Midbrain (tissue), 1 donor: ENCODE measurements at regions not wholly inside any gene's neighbourhood (a gene's known extent, or its start where the extent isn't known, plus 50 kb on each side); places are given as distances from the start of the nearest gene placed in this dataset.
A peak's percentile ranks its signal among the peaks of the same experiment; 100 is the strongest.
"Not testable (repeated sequence)": the region's sequence is repeated elsewhere in the genome, so short reads cannot be mapped to it uniquely, and the experiment has no call there.

Source experiments
- DNase-seq: peaks from one replicate; lab custom pipeline; 2025; lab: John Stamatoyannopoulos, UW

DNA sequence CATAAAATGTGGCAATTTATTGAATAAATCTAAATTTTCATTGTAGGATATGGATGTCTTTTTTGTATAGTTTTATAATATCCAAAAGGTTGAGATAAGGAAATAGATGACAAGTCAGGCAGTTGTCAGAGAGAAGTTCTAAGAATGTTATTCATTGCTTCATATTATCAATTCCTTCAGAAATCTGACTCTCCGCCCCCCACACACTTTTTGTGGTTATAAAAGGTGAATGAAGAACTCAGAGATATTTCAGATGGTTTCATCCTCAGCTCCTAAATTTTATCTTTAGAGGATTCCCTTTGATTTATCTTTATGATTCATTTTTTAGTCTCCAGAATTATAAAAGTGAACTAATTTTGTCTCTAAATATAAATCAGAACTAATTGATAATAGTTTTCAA lies 136.1 kb upstream of the NOX3 start:
- no peak for DNase-seq

DNA sequence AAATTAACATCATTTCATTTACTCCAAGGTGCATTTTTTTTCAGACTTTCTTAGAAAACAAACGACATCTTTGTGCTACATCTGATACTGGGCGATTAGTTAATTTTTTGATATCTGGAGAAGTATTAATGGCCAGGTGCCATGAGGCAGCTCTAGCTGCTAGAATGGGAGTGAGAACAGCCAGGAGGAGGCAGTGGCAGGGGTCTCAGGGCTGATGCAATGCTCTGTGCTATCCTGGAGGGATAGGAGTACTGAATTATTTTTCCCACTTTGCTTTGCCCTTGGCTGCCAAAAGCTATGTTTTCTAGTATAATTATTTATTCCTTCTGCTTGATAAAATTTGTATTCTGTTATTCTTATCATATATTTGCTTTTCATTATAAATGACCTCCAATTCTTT lies 133.6 kb upstream of the NOX3 start:
- no peak for DNase-seq

DNA sequence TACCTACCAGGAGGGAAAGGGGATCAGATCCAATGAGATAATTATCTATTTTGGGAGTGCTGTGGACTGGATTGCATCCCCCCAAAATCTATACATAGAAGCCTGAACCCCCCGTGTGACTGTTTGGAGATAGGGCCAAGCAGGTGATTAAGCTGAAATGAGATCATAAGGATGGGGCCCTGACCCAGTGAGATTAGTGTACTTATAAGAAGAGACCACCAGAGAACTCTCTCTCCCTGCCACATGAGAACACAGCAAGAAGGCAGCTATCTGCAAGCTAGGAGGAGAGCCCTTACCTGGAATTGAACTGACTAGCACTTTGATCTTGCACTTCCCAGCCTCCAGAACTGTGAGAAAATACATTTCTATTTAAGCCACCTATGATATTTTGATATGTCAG lies 132.2 kb upstream of the NOX3 start:
- DNase-seq: no peak

DNA sequence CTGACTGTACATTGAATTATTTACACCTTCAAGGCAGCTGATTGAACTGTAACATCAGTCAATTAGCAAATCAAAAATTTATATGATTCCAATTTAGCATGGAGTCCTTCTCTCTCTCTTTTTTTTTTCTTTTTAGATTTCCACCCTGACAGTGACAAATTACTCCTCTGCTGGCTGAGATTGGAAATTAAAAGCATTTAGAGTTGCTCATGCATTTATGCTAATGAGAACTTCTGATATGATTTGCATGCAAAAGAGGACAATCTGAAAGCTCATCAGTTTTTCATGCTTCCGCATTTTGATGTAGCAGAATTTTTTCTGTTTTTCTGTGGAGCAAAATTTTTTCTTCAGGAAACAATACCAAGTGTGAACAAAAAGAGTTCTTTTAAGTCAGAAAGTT lies 130.5 kb upstream of the NOX3 start:
- DNase-seq: no peak

DNA sequence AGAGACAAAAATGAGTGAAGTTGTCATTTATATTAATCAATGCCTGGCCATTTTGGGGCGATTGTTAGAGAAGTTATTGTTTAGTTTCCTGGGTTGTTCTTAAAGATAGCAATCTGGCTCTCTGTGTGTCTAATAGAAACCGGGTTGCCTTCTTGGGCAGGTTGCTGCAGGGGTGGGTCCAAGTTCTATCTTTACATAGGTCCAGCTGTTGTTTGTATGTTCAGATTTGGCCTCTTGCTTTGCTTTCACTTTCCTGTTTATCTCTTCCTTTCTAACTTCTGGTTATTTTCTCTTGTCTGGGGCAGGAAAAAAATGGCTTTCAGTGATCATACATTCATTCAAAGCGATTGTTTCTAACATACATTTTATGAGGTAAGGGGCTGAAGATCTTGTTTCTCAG lies 128.4 kb upstream of the NOX3 start:
- DNase-seq: no peak

DNA sequence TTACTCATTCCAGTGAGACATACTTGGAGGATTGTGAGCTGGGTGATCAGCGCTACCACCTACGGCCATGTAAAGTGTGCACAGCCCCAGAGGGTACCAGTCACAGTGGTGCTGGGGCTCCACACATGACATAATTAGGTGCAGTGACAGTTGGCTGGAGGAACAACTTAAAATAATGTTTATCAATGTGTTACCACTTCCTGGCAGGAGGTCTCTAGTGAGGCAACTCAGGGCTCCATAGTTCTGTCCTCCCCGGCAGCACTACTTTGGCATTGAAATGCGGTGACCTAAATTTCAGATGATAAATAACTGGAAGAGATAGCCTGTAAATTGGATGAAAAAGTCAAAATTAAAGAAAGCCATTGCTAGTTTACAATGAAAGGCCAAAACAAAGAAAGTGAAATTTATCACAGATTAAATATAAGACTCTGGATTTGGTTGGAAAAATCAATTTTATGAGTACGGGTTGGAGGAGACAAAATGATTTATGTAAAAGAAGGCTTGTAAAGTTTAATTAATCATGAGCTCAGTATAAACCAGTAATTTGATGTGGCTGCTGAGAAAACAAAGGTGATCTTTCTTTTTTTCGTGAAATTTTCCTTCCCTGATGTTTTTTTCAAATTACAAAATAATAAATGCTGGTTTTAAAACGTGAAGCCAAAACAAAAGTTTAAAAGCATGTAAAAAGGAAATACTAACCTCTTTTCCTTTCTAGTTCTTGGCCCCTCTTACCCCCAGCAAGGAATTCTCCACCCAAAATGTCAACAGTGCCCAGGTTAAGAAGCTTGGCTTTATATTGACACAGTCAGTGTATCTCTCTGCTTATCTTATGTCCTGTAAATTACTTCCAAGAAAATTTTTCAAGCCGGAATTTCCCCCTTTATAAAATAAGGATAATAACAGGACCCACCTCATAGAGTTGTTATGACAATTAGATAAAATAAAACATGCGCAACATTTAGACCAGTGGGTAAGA lies 126.7 kb upstream of the NOX3 start:
- no peak for DNase-seq

DNA sequence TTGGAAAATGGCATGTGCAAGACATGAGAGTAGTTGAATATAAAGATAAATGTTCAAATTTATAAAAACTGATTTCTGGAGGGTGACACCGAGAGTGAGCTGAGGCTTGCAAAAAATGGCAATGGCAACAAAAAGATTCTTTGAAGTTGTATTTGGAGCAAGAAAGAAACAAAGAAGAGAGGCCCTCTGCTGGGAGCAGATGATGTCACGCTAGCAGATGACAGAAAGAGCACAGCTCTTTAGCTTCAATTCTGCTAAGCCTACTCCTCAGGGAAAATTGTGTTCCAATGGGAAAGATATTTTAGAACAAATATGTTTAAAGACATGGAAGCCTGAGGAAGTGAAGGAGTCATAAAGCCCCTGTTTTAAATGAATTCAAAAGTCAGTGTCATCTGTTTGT lies 125.3 kb upstream of the NOX3 start:
- DNase-seq: no peak

DNA sequence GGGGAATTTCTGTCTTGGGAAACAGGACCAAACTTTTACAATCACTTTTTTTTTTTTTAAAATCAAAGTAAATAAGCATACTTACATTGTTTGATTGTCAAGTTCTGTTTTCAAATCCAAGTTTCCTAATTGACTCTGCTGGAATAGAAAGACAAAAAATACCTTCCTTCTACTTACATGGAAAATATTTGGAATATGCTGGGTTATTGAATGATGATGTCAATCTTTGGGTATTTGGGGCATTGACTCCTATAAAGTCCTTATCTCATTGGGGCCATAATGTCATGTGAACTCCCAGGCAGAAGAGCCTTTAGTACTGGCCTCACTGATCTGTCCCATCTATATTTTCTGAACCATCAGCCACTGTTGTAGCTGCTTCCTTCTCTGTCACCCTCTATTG lies 122.6 kb upstream of the NOX3 start:
- DNase-seq: no peak

DNA sequence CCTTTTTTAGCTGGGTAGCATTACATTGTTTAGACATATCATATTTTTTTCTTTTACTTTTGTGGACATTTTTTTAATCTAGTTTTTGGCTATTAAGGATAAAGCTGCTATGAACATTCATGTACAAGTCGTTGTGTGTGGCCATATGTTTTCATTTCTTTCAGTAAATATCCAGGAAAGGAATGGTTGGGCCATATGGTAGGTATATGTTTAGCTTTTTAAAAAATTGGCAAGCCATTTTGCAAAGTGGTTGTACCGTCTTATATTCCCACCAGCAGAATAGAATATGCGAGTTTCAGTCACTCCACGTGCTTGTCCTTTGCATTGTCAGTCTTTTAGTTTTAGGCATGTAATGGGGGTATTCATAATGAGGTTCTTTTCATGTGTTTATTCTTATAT lies 106.3 kb upstream of the NOX3 start:
- DNase-seq: no peak

DNA sequence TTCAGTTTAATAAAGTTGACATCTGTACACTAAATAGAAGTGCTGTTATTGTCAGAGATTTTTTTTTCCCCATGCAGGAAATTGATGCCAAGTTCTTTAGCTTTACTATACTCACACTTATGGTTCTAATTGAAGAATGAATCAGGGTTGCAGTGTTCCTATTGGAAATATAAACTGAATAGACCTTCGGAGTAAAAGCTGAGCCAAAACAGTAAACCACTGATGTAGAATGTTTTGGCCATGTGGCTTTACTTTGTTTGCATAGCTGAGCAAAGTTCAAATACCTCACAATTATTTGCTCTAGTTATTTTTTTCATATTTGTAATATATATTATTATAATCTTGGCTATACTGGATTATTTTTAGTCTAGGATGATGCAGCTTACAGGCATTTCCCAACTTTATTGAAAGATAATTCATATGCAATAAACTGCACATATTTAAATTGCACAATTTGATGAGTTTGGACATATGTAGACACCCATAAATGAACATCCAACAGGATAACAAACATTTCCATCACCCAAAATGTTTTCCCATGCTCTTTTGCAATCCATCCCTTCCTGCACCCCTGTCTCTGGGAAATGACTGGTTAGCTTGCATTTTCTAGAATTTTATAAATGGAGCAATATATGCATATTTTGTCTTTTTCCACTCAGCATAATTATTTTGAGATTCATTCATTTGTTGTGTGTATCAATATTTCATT lies 105.8 kb upstream of the NOX3 start:
- DNase-seq: no peak

DNA sequence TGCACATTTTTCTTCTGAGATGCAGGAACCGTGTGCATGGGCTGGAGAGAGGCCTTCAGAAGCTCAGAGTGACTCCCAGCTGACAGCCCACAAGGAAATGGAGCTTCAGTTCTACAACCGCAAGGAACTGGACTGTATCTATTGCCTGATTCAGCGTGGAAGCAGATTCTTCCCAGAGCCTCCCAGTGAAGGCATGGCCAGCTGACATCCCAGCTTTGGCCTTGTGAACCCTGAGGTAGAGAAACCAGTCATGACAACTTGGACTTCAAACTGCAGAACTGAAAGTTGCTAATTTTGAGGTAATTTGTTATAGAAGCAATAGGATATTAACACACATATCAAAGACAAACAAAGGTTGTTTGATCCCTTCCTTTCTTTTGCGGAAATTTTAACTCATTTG lies 94.3 kb upstream of the NOX3 start:
- DNase-seq: no peak

DNA sequence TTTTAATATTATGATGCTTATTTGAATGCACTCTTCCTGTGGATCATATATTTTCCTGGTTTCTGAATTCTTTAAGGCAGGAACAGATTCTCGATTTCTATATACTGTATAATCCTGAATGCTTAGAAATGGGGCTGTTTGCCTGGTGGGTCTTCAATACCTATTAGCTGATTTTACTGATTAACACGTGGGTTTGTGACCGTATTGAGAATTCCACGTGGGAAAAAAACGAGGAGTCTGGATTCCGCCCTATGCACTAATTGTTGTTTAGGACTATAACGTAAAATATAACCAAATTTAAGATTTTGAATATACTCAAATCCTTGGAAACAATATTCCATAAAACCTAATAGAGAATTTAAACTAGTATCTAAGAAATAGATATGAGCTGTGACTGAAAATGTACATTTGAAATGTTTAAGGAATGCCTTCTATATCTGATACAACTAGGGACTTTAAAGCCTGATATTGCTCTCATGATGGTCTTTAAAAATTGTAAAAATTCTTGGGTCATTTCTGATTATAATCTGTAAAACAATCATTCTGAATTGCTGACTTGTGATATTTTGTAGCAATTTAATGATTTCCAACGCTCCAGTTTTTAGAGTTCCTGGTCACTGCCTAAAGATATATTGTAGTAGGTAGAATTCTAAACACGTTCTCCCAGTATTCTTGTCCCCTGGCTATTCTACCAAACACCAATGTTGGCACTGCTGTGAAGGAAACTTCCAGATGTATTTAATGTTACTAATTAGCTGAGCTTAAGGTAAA lies 93.6 kb upstream of the NOX3 start:
- DNase-seq: no peak

DNA sequence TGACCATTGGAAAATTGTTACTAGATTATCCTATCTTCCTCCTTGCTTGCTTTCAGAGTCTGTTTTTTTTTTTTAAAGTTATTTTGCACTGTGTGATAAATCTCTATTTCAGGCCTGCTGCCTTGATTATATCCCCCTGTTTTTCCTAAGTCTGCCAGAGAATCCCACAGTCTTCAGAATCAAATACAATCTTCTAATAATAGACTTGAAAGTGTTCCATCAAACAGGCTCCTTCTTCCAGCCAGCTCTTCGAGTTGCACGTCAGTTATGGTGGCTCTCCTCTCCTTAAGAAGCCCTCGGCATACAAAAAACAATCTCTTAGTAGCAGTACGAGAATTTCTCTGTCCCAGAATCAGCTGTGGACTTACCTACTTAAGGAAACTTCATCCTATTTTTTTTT lies 92.9 kb upstream of the NOX3 start:
- no peak for DNase-seq

DNA sequence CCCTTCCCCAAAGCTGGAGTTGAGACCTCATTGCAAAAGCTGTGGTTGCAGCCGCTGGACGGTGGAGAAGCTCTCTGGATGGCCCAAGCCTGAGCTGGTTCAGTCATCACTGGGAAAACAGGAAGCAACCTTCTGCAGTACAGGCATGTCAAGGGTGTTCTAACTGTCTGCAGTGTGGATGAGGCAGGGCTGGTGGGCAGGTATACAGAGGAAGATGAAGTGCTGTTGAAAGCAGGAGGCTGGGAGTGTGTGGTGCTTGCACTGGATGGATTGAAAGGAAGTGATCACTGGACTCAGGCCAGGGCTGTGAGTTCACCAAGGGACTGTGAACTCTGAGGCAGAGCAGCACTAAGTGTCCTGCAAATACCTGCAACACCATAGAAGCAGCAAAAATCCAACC lies 89.0 kb upstream of the NOX3 start:
- DNase-seq: no peak

DNA sequence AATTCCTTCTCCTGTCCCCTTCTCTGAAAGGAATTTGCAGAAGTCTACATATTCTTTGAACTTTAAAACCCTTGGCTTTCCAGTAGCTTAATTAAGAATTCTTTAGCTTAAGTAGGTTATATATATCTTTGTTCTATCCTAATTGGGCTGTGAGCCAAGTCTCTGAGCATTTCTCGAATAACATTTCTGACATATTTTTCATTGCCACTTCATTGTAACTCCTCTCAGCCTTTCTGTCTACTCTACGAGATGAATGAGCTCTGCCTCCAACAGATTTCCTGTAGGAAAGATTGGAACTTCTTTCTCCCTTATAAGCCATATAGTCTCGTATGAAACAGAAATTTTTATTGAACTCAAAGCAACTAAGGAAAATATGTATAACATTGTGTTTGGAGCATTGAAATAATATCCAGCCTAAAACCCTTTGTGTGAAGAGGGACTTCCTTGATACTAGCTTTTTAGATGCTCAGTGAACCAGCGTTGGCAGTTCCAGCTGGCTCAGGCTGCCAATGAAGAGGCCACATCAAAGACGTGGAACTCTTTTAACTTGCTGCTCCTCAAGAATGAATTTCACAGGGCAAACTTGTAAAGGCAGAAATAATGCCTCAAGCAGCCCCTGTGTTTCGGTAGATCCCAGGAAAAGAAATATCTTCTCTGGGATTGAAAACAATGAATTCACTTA lies 87.7 kb upstream of the NOX3 start:
- no peak for DNase-seq

DNA sequence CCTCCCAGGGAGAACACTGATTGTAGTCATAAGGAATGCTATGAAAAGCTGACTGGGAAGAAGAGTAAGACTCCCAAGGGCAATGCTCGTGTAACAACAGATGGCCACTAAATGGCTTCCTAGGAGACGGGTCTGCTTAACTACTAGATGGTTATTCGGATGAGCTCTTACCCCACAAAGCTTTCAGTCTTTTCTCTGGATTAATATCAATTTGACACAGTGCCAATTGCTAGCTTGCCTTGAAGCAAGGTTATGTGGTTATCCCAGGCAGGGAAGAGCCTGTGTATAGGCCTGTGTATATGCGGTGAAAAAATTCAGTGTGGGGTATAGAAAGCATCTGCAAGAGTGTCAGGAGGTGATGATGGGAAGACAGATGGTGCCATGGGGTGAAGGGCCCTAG lies 86.4 kb upstream of the NOX3 start:
- DNase-seq: no peak

DNA sequence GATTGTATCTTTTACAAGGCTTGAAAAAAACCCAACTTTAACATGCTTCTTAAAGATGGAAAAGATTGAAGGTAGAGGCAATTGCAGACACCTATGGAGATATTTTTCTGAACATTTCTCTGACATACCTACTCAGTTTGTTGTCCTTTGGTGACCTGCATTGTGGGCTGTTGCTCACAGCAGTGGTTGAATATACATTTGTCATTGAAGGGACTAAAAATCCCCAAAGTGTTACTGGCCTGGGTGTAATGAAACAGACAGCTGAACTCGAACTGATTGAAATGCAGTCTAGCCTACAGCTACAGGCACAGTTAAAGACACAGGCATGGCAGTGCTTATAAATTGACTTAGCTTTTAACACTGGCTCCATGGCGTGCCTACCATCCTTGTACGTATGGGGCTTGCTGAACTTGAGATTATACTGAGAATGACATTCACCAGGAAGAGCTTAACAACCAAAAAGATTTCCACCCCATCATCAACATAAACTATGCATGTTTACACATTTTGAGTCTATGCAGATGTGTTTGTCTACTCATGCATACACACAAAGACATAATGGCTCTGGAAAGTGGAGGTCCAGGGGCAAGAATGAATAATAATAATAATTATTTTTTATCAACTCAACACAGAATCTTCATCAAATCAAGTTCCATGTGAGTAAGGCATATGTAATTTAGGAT lies 83.2 kb upstream of the NOX3 start:
- DNase-seq: no peak

DNA sequence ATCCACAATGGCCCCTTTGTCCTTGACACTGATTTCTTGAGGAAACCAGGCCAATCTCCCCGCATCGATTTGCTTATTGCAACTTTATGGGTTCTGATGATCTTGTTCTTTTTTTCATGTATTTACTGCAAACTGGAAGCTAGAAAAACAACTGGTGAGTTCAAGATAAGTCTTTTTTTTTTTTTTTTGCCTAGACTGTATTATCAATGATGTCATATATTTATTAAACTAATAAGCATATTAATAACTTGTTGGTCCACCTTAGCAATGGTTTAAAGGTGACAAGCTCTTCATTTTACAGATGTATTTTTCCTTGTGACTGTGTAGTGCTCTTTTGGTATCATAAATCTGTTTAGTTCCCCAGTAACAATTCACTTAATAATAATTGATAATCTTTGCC lies 79.0 kb upstream of the NOX3 start:
- DNase-seq: no peak

DNA sequence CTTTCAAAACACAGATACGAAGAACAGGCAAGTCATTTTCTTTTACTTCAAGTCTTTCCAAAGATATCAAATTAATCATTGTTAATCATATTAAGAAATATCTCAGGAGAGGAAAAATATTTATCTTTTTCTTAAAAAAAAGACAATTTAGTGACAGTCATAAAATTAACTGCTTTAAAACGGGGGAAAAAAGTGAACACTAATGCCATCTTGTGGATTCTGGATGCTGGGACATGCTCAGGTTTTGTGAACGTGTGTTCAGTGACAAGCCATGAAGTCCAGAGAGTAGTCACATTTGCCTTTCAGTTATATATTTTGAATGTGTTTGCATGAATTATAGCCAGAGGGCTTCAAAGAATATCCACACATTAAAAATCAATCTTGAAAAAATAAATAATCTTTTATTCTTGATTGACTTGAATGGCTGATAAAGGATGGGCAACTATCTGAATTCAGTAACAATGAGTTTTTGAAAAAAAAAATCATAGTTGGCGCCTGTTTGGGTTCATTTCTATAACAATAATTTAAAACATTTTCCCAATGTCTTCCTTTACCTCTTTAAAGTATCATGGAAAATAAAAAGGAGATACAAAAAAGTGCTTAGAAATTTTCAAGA lies 74.7 kb upstream of the NOX3 start:
- DNase-seq: peak; percentile 1

DNA sequence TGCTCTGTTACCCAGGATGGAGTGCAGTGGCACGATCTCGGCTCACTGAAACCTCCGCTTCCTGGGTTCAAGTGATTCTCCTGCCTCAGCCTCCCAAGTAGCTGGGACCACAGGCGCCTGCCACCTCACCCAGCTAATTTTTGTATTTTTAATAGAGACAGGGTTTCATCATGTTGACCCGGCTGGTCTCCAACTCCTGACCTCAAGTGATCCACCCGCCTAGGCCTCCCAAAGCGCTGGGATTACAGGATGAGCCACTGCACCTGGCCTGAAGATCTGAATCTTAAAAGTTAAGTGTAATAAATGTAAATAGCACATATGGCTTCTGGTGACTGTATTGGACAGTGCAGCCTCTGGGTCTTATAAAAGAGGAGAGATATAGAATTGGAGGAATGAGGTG lies 74.2 kb upstream of the NOX3 start:
- DNase-seq: not testable (repeated sequence)

DNA sequence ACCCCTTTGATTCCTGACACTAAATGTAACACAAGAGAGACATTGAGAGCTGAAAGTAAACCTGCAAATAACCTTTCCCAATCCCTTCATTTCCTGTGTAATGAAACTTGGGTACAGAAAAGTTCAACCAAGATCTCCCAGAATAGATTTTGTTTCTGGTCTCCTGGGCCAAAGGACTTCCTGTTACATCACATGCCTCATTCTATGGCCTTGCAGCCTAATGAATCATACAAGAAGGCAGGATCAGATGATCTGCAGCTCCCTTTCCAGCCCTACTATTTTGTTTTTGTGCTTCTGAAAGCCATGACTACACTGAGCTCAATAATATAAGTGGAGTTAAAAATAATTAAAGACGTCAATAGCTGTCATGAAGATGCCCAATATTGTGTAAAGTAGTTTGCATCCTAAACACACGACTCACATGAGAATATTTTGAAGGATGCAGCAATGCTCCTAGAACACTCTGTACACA lies 73.4 kb upstream of the NOX3 start:
- DNase-seq: no peak
